HG03378 (cell line): ENCODE measurements at regions not wholly inside any gene's neighbourhood (a gene's known extent, or its start where the extent isn't known, plus 50 kb on each side); places are given as distances from the start of the nearest gene placed in this dataset.
"Not testable (repeated sequence)": the region's sequence is repeated elsewhere in the genome, so short reads cannot be mapped to it uniquely, and the experiment has no call there.

Experiments used
- ATAC-seq: cut with Tn5 transposase; IDR thresholded peaks from one replicate; pipeline ENCODE4 v1.9.1; 2021; ENCODE audit warnings: mild to moderate bottlenecking, moderate library complexity; ENCODE audit not compliant: unreplicated experiment

DNA sequence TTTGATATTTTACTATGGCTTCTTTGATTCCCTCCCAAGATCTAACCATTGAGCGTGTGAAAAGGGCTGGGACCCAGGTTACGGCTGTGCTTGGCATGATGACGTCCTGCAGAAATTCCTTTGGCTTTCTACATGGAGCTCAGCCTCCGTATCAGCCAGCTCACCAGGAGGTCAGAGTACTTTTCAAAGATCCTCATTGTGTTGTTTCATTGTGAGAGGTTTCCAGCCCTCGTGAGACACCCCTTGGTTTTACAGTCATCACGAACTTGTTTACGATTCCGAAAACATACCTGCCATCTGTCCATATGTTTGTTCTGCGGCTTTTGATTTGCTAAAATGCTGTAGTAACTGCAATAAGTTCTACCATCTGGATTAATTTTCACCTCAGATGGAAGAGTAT, 453.1 kb downstream of the TMEM121 start:
- ATAC-seq: no peak

DNA sequence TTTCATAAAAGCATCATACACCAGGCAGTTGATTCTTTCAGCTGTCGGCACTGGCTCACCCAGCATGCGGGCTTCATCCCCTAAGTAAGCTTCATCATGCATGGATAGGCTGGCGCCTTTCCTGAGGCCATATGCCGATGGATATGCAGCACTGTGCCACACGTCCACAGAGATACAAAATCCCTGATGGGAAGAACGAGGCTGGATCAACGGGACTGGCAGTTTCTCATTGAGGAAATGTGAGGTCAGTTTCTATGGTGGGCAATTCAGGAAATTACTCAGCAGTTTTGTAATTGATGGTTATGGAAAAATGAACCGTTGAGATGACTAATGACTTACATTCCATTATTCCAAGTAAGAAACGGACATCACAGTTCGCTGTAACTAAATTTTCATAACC, 453.8 kb downstream of the TMEM121 start:
- no peak for ATAC-seq

DNA sequence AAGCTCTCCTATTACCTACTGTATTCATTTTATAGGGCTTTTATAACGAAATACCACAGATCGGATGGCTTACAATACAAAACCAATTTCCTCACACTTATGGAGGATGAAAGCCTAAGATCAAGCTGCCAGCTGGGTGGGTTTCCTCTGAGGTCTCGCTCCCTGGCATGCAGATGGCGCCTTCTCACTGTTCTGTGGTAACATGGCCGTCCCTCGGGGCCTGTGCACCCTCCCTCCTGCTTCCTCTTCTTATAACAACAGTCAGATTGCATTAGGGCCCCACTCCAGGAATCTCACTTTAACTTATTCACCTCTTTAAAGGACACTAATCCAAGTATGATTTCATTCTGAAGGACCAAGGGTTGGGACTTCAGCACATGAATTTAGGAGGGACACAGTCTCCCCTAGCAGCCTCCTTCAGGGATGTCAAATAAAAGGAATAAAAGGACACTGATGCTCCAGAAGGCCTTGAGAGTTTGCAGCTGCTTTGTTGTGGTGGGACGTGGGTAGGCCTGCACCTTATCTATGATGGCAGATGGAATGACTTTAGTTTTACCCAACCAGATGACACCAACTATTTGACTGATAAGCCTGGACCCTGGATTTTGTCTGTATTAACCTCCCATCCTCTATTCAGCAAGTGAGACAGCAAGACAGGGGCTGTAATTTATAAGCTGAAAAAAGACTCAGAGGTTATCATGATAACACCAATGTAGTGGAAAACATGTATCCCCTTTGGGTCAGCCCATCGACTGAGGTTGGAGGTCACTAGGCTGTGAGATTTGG, 455.3 kb downstream of the TMEM121 start:
- ATAC-seq: not testable (repeated sequence)

DNA sequence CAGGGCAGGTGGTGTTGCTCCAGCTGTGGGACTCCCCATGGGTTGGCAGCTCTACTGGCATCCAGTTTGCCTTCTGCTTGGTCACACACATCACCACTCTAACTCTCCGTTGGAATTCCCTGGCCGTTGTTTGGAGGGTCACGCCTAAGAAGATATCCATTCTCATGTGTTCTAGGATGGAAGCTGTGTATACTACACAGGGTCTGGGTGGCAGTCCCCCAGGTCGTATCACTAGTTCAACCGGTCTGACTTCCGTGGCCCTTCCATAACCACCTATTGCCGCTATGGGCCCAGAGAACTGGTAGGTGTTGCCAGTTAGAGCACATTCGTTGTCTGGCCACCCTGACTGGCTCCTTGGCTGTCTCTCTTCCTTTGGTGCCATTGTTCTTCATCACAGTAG, 456.3 kb downstream of the TMEM121 start:
- no peak for ATAC-seq

DNA sequence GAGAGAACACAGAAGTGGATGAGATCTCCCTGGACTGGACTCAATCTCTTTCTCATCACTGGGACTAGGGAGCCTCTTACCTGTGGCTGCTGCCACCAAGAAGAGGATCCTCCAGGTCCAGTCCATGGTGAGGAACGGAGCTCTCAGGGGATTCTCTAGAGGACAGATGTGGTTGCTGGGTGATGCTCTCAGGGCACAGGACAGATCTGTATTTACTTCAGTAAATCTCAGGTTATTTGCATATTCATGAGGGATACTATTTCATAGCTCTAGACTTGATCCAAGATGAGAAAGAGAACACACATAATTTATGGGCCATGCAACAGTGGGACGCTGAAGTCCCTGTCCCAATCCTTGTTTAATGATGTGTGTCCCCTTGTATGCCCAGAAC, 460.5 kb downstream of the TMEM121 start:
- no peak for ATAC-seq

DNA sequence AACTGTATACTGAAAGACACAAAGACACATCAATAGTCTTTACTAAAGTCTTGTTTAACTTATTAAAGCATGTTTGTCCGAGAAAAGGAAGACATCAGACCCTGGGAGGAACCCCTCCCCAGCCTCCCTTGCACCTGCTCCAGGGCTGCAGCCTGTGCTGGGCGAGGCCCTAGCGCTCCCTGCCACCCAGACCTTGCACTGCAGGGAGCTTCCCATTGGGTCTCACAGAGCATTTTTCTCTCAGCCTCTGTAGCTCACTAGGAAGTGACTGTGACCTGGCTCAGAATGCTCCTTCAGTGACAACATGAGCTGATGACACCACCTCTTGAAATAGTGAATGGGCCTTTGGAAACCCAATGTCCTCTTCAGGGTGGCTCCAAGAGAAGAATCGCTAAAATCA, 461.2 kb downstream of the TMEM121 start:
- ATAC-seq: no peak

DNA sequence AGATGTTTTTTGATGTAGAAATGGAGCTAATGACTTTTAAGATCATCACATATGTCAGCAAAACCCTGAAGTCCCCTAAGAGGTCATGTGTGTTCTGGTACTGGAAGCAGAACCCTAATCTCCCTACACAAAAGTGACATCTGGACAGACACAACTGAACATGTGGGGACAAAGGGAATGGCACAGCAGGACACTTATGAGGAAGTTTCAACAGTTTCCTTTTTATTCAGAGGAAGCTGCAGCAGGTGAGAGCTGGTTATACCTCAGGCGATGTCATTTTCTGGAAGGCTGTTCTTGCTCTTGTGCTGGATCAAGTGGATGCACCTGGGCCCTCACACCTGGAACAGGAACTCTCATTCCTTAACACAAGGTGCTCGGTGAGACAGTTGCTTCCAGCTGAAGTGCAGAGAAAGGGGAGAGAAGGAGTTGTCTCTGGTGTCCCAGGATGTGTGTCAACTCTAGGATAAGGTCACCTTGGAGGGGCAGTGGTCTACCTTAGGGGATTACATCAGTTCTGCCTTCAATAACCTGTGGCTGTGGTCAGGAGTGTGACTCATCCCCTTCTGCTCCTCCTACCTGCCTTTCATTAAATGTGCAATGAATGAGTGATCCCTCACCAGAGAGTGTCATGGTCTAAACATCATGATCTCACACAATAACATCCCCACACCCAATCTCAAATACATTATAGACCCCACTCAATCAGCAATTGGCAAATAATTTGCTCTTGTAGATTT, 463.4 kb downstream of the TMEM121 start:
- no peak for ATAC-seq

DNA sequence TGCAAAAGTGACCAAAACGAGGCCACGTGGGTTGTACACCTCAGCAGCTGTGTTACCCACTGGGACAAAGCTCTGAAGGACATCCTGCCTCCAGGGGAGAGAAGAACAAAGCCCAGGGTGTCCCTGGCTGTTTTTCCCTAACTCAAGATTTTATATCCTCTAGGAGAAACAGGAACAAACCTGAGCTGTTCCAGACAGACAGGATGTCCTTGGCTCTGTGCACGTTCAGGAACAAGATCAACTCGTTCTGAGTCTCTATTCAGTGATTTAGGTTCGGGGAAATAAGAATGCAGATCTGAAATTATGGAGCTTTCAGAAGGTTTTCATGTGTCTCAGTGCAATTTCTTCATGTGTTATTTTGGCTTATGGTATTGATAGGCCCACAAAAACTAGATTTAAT, 465.3 kb downstream of the TMEM121 start:
- not testable (repeated sequence) for ATAC-seq

DNA sequence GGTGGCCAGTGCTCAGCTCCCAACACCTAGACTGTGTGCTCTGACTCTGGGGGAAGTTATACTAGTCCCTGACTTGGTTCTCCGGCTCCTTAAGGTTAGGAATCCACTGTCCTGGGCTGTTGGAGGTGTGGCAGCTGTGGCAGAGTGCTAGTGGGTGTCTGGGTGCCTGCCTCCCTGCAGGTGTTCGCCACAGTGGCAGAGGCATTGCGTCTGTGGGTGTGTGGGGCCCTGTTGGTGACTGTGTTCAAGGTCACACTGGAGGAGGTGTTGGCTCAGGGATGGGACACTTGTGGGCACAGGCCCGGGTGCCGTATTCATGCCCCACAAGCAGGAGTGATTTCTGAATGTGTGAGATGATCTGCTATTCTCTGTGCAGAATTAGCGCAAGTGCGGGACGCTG, 467.4 kb downstream of the TMEM121 start:
- ATAC-seq: no peak

DNA sequence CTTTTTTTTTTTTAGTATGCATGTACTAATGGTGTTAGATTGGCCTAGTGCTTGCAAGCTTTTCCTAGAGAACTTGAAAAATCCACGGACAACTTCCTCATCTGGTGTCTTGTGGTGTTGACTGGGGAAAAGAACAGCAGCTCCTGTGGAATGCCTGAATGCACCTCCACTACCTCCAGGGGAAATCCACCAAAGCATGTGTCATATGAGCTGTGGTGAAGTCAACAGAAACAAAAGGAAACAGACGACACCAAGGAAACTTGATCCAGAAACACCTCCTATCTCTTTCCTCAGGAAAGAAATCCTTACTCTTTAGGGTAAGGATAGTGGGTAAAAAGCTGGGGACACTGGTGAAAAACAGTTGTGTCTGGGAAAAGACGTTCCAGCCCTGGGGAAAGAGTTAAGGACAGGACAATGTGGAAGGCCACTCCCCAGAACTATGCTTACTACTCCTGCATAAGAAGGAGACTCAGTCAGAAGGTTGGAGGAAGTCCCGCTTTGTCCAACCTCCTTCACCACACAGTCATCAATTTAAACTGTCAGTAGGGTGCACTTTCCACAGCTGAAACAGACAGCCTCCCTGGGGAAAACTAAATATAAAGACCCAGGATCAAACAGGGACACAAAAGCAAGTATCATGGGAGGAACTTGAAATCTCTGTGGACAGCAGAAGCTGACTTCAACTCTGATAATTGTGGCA, 468.8 kb downstream of the TMEM121 start:
- ATAC-seq: not testable (repeated sequence)

DNA sequence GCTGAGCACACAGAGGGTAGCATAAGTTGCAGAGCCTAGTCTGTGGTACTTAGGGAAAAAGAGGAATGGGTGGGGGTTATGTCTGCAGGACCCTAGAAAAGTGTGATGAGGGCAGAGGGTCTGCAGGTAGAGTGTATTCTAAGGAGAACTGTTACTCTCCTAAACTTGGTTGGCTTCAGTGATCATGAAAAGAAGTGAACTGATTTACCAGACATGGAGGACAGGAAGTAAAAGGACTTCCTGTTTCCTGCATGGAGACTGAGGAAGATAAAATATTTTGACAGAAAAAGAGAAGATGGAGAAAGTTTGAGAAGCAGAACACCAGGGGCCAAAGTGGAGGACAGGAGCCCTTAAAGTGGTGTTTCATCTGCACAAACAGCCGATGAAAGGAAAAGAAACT, 472.2 kb downstream of the TMEM121 start:
- not testable (repeated sequence) for ATAC-seq

DNA sequence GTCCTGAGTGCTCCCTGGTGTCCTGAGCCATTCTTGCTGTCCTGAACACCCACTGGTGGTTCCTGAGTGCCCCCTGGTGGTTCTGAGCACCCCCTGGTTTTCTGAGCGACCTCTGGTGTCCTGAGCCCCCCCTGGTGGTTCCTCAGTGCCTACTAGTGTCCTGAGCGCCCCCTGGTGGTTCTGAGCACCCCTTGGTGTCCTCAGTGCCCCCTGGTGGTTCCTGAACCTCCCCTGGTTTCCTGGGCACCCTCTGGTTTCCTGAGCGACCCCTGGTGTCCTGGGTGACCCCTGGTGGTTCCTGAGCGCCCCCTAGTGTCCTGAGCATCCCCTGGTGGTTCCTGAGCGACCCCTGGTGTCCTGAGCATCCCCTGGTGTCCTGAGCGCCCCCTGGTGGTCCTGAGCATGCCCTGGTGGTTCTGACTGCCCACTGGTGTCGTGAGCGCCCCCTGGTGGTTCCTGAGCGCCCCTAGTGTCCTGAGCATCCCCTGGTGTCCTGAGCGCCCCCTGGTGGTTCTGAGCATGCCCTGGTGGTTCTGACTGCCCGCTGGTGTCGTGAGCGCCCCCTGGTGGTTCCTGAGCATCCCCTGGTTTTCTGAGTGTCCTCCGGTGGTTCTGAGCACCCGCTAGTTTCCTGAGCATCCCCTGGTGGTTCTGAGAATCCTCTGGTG, 473.1 kb downstream of the TMEM121 start:
- ATAC-seq: peak; percentile 44

DNA sequence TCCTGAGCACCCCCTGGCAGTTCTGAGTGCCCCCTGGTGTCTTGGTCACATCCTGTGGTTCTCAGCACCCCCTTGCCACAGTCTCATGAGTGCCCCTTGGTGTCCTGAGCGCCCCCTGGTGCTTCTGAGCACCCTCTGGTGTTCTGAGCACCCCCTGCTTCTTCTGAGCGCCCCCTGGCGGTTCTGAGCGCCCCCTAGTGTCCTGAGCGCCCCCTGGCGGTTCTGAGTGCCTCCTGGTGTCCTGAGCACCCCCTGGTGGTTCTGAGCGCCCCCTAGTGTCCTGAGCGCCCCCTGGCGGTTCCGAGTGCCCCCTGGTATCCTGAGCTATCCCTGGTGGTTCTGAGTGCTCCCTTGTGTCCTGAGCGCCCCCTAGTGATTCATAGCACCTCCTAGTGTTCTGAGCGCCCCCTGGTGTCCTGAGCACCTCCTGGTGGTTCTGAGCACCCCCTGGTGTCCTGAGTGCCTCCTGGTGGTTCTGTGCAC, 473.7 kb downstream of the TMEM121 start:
- peak; percentile 49 for ATAC-seq

DNA sequence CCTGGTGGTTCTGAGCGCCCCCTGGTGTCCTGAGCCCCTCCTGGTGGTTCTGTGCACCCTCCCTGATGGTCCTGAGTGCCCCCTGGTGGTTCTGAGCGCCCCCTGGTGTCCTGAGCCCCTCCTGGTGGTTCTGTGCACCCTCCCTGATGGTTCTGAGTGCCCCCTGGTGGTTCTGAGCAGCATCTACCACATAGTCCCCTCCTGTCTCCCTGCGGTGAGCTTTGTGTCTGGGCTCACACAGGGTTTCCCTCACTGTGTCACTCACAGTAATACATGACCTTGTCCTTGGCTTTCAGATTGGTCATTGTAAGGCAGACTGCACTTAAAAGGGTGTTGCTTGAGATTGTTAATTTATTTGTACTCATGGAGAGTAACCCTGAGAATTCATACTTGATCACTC, 474.9 kb downstream of the TMEM121 start:
- ATAC-seq: not testable (repeated sequence)

DNA sequence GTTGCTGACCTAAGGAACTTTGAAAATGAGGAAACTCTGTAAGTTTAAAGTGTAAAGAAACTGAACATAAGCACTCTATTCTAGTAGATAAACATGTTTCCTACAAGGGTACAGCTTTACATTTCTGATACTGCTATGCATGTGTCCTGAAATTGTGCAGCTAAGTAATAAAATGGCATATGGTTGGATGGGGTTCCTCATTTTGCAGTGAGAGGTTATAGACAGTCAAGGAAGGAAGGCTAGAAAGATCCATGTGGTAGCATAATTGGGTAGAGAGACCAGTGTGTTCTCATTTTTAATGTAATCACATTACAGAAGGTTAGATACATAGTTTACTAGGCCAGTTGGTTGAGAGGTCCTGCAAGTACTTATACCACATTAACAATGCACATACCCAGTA, 477.0 kb downstream of the TMEM121 start:
- no peak for ATAC-seq

DNA sequence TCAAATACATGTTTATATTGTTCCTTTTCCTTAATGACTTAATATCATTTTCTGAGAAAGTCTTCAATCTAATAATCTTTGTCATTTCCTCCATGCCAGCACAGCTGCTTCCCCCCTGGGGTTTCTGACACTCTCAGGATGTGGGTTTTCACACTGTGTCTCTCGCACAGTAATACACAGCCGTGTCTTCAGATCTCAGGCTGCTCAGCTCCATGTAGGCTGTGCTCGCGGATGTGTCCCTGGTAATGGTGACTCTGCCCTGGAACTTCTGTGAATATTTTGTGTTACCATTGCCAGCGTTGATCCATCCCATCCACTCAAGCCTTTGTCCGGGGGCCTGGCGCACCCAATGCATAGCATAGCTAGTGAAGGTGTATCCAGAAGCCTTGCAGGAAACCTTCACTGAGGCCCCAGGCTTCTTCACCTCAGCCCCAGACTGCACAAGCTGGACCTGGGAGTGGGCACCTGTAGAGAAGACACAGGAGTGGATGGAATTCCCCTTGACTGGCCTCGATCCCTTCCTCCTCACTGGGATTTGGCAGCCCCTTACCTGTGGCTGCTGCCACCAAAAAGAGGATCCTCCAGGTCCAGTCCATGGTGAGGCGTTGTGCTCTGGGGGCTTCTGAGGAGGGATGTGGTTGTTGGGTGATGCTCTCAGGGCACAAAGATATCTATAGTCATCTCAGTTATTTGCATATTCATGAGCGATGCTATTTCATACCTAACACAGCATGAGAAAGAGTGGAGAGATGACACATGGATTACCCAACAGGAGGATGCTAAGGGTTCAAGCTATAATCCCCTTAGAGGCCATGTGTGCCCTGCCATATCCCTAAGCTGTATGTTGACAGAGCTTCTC, 478.8 kb downstream of the TMEM121 start:
- ATAC-seq: not testable (repeated sequence)

DNA sequence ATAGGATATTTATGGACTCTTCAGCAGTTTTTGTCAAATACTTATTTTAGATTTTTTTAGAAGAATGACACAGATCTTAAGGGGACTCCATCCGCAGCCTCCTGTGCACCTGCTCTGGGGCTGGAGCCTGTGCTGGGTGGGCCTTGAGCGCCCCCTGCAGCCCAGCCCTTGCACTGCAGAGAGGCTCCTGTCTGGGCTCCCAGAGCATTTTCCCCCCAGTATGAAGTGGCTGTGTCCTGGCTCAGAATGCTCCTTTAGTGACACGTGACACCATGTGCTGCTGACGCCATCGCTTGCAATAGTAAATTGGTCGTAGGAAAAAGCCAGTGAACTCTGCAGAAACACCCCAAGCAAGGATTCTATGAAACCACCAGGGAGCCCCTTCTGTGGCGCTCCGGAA, 479.7 kb downstream of the TMEM121 start:
- not testable (repeated sequence) for ATAC-seq

DNA sequence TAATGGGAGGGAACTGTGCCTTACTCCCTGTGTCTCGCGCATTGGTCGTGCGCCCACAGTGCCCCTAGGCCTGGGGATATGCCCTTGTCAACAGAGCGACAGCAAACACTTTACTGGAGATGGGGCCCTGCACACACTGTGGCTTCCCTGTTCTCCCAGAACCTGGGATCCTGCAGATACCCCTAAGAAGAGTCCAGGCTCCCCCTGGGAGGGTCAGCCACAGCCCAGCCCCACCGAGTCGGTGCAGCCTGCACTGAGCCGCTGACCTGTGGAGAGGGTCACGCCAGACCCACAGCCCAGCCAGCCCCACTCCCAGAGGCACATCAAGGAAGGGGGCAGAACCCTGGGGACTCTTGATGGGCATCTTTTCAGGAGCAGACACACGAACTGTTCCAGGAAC, 480.3 kb downstream of the TMEM121 start:
- not testable (repeated sequence) for ATAC-seq

DNA sequence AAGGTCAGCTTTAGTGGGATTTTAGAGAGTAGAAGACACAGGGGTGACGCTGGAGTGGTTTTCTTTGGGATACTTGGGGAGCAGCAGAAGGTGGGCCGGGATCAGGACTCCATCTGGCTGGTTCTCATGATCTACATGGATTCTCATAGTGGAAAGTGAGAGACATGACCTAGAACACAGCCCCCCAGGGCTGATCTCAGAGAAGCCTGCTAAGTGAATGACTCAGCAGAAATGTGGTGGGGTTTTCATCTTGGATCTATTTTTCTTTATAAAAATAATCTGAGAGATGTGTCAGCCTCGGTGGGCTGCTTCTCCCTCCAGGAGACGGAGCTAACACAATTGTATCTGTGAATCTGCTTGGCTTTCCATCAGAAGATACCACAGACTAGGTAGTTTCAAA, 484.4 kb downstream of the TMEM121 start:
- no peak for ATAC-seq
